K562 (cell line): ENCODE measurements at regions not wholly inside any gene's neighbourhood (a gene's known extent, or its start where the extent isn't known, plus 50 kb on each side); places are given as distances from the start of the nearest gene placed in this dataset.

Experiments used
- ATAC-seq: fragments of 200-7000 bp; cut with Tn5 transposase; 3 replicates; pipeline ENCODE4 v1.9.1; 2020; ENCODE audit warnings: moderate library complexity
- BruUV-seq: library from RNA; stranded (reverse); fragments of 400-500 nt; replicated peaks from 2 replicates; lab custom pipeline; 2021; lab: Mats Ljungman, UMichigan
- CTCF ChIA-PET: fragments of 300-600 bp; formaldehyde crosslinking; extraction: SDS; loops from one replicate; lab custom pipeline; 2021; ENCODE audit warnings: low intra/inter-chr PET ratio; lab: Yijun Ruan, JAX
- POLR2A ChIA-PET: fragments of 300-600, 350-650 bp; sonication (Branson Sonifier 250); formaldehyde crosslinking; extraction: SDS; loops from one replicate; lab custom pipeline; 2021; ENCODE audit warnings: antibody characterized with exemption, inconsistent platforms; lab: Yijun Ruan, JAX
- DNase-seq, 4 experiments: peaks; one replicate each; pipeline versions ENCODE4 v3.0.0 to v3.0.0-alpha.2; 2011 to 2018; ENCODE audit warnings: low spot score in 3 of 4, mixed read lengths in 3 of 4; ENCODE audit errors: extremely low read depth in 1 of 4
- FAIRE-seq: peaks from 2 replicates; lab custom pipeline; 2011; peaks lifted over from hg19 to GRCh38; lab: Jason Lieb, UNC
- H2AFZ ChIP-seq: 2 replicates; pipeline ENCODE4 v1.6.0; 2011; ENCODE audit warnings: low read depth, low read length, control low read depth, inconsistent platforms
- H3K27ac ChIP-seq: fragments of 200-600 bp; 3 replicates; pipeline ENCODE4 v1.8.0; 2011; ENCODE audit warnings: low read depth, mild to moderate bottlenecking, control low read depth, inconsistent platforms, low read length, moderate library complexity, mixed read lengths; ENCODE audit errors: extremely low read depth
- H3K27me3 ChIP-seq, 2 experiments: fragments of 300-600 bp in 1 of 2; 2 replicates in 1 of 2; 3 replicates in 1 of 2; pipeline versions ENCODE4 v1.6.0 to v1.8.0; 2011; ENCODE audit warnings: inconsistent platforms in 2 of 2, low read length in 2 of 2, mild to moderate bottlenecking in 1 of 2, mixed read lengths in 1 of 2, moderate library complexity in 1 of 2; ENCODE audit not compliant: control insufficient read depth in 2 of 2, insufficient read depth in 2 of 2
- H3K36me3 ChIP-seq: fragments of 300-600 bp; 3 replicates; pipeline ENCODE4 v1.8.0; 2011; ENCODE audit warnings: mild to moderate bottlenecking, low read length, inconsistent platforms; ENCODE audit not compliant: control insufficient read depth, insufficient read depth
- H3K4me1 ChIP-seq, 2 experiments: fragments of 200-600 bp in 1 of 2; replicated peaks in 1 of 2; 2 replicates in 1 of 2; 3 replicates in 1 of 2; pipeline versions ENCODE4 v1.5.1 to v1.8.0; 2011; ENCODE audit warnings: inconsistent platforms in 2 of 2, low read length in 2 of 2, mild to moderate bottlenecking in 1 of 2, mixed read lengths in 1 of 2, moderate library complexity in 1 of 2; ENCODE audit not compliant: control insufficient read depth in 2 of 2, insufficient read depth in 2 of 2
- H3K4me2 ChIP-seq: 2 replicates; pipeline ENCODE4 v1.6.1; 2011; ENCODE audit warnings: low read length, control low read depth, inconsistent platforms, mixed read lengths; ENCODE audit not compliant: insufficient read depth
- H3K4me3 ChIP-seq: fragments of 200-600 bp; sonication (generic), shearing (Covaris generic); 2 replicates; pipeline ENCODE4 v1.5.1; 2016; ENCODE audit warnings: control low read depth, inconsistent platforms
- H3K79me2 ChIP-seq: fragments of 200-600 bp; 3 replicates; pipeline ENCODE4 v1.8.0; 2011; ENCODE audit warnings: low read length, inconsistent platforms; ENCODE audit not compliant: control insufficient read depth, insufficient read depth
- H3K9ac ChIP-seq, 2 experiments: 2 replicates each; pipeline versions ENCODE4 v1.6.0 to v1.6.1; 2011; ENCODE audit warnings: low read depth in 2 of 2, low read length in 2 of 2, control low read depth in 1 of 2, inconsistent platforms in 1 of 2, mild to moderate bottlenecking in 1 of 2, mixed read lengths in 1 of 2; ENCODE audit not compliant: insufficient read depth in 1 of 2
- H3K9me1 ChIP-seq: one replicate; pipeline ENCODE4 v1.6.0; 2011; ENCODE audit warnings: inconsistent platforms, mild to moderate bottlenecking, low read length, moderate library complexity; ENCODE audit not compliant: control insufficient read depth, insufficient read depth
- H3K9me3 ChIP-seq: replicated peaks from 2 replicates; pipeline ENCODE4 v1.5.1; 2011; ENCODE audit warnings: low read depth, low read length, inconsistent platforms; ENCODE audit not compliant: control insufficient read depth, insufficient read depth
- H4K20me1 ChIP-seq: replicated peaks from 2 replicates; pipeline ENCODE4 v1.6.1; 2011; ENCODE audit warnings: low read length, inconsistent platforms, mixed read lengths; ENCODE audit not compliant: control insufficient read depth, insufficient read depth
- CGGBP1 ChIP-seq: fragments of 250-450 bp; sonication (Bioruptor Pico); IDR thresholded peaks from 2 replicates; pipeline ENCODE4 v1.9.0; 2021; ENCODE audit warnings: mild to moderate bottlenecking
- CHD1 ChIP-seq: fragments of 200-600 bp; sonication (generic); IDR thresholded peaks from one replicate; pipeline ENCODE4 v1.6.1; 2012; ENCODE audit warnings: mild to moderate bottlenecking, moderate library complexity, low read length, inconsistent platforms
- DDX20 ChIP-seq: fragments of 450-650 bp; IDR thresholded peaks from 2 replicates; pipeline ENCODE4 v1.6.1; 2016; ENCODE audit warnings: missing genetic modification characterization, low read depth, mild to moderate bottlenecking, missing compliant biosample characterization, moderate library complexity
- ETV5 ChIP-seq: sonication (generic); formaldehyde crosslinking; IDR thresholded peaks from 2 replicates; pipeline ENCODE4 v1.4.0; 2020; ENCODE audit warnings: low read depth, mild to moderate bottlenecking, missing genetic modification reagents
- FOXK2 ChIP-seq, 2 experiments: fragments of 450-650 bp; IDR thresholded peaks in 1 of 2; conservative IDR thresholded peaks in 1 of 2; 2 replicates each; pipeline ENCODE4 v1.6.1; 2016; ENCODE audit warnings: low read depth in 2 of 2, mild to moderate bottlenecking in 1 of 2
- GABPA ChIP-seq: fragments of 200-800 bp; sonication (Bioruptor generic); conservative IDR thresholded peaks from 2 replicates; pipeline ENCODE4 v1.6.1; 2016; ENCODE audit warnings: low read depth, missing genetic modification characterization, missing compliant biosample characterization
- GTF2E2 ChIP-seq: fragments of 200-800 bp; sonication (Bioruptor generic); IDR thresholded peaks from 2 replicates; pipeline ENCODE4 v1.6.1; 2016; ENCODE audit warnings: missing genetic modification characterization, missing compliant biosample characterization
- HCFC1 ChIP-seq: IDR thresholded peaks from 2 replicates; pipeline ENCODE4 v1.6.1; 2012; ENCODE audit warnings: low read depth, low read length, improper control_type of control experiment
- IFI16 ChIP-seq: fragments of 250-450 bp; sonication (Bioruptor Pico); IDR thresholded peaks from 2 replicates; pipeline ENCODE4 v2.1.2; 2022; ENCODE audit warnings: mild to moderate bottlenecking, inconsistent platforms
- KAT2B ChIP-seq: IDR thresholded peaks from one replicate; pipeline ENCODE4 v1.6.1; 2012; ENCODE audit warnings: low read depth, mild to moderate bottlenecking, control low read depth, inconsistent platforms, low read length, moderate library complexity
- LCOR ChIP-seq: sonication (generic); formaldehyde crosslinking; IDR thresholded peaks from 2 replicates; pipeline ENCODE4 v1.8.0; 2022; ENCODE audit warnings: mild to moderate bottlenecking, missing genetic modification reagents
- NR2C2 ChIP-seq, 2 experiments: fragments of 200-800 bp in 1 of 2; sonication (Bioruptor generic) in 1 of 2; sonication (generic) in 1 of 2; formaldehyde crosslinking in 1 of 2; IDR thresholded peaks; 2 replicates each; pipeline versions ENCODE4 v1.6.1 to v1.8.0; 2016 to 2022; ENCODE audit warnings: mild to moderate bottlenecking in 1 of 2, missing compliant biosample characterization in 1 of 2, missing genetic modification characterization in 1 of 2, missing genetic modification reagents in 1 of 2
- PHF20 ChIP-seq: fragments of 450-650 bp; IDR thresholded peaks from 2 replicates; pipeline ENCODE4 v1.6.1; 2018; ENCODE audit not compliant: partially characterized antibody
- RBBP5 ChIP-seq: fragments of 200-600 bp; sonication (generic); IDR thresholded peaks from 2 replicates; pipeline ENCODE4 v1.6.1; 2012; ENCODE audit warnings: borderline replicate concordance, mild to moderate bottlenecking, low read length, control low read depth, inconsistent platforms; ENCODE audit not compliant: insufficient read depth, poor library complexity, severe bottlenecking
- SFPQ ChIP-seq: fragments of 200-400 bp; formaldehyde crosslinking; IDR thresholded peaks from 2 replicates; pipeline ENCODE4 v1.6.1; 2017; ENCODE audit warnings: mild to moderate bottlenecking, low read depth, low read length, moderate library complexity
- SNRNP70 ChIP-seq: fragments of 200-400 bp; formaldehyde crosslinking; optimal IDR thresholded peaks from 2 replicates; pipeline ENCODE3; 2017; ENCODE audit warnings: low read depth, low read length
- USF1 ChIP-seq: sonication (generic); formaldehyde crosslinking; IDR thresholded peaks from 2 replicates; pipeline ENCODE4 v1.9.0; 2022; ENCODE audit warnings: mild to moderate bottlenecking, missing genetic modification reagents
- ZNF212 ChIP-seq: fragments of 450-650 bp; formaldehyde crosslinking; IDR thresholded peaks from 2 replicates; pipeline ENCODE4 v1.4.0; 2020; ENCODE audit warnings: mild to moderate bottlenecking
- ZNF436 ChIP-seq: fragments of 250-450, 450-650 bp; sonication (Bioruptor Pico); formaldehyde crosslinking; IDR thresholded peaks from 2 replicates; pipeline ENCODE4 v1.7.0; 2020; ENCODE audit warnings: mild to moderate bottlenecking
- in situ Hi-C: fragments of 300-500 bp; cut with MboI; formaldehyde crosslinking; loops from 4 replicates; pipeline ENCODE4 v1.15.0; 2018; ENCODE audit warnings: inconsistent platforms, mixed read lengths
- intact Hi-C: fragments of 100-400 bp; cut with micrococcal nuclease; formaldehyde crosslinking; loops from 2 replicates; pipeline ENCODE4 v1.14.2; 2022

GRCh38 chr6:122887941-122888340 lies 98.9 kb downstream of the SMPDL3A start:
- BruUV-seq, result no TSS peak
- intact Hi-C loops (no loop called here), in situ Hi-C loops (no loop called here)
- H3K9me1 ChIP-seq, result no peaks in the 10 kb centered on the region
- no peaks in the 10 kb centered on the region for H3K27me3 ChIP-seq
- no peaks in the 10 kb centered on the region for H4K20me1 ChIP-seq
- DNase-seq, result no peak
- FAIRE-seq, result no peak
- ChIA-PET POLR2A (no interaction called here), CTCF (no interaction called here)
- H2AFZ ChIP-seq, result no peak overlapping the region
- no peak overlapping the region for H3K4me2 ChIP-seq
- H3K27ac ChIP-seq, result no peak overlapping the region
- H3K36me3 ChIP-seq, result no peaks in the 10 kb centered on the region
- H3K9ac ChIP-seq, result no peak overlapping the region
- no peaks in the 10 kb centered on the region for H3K9me3 ChIP-seq
- H3K79me2 ChIP-seq, result no peaks in the 10 kb centered on the region
- no peak overlapping the region for H3K4me3 ChIP-seq
- no peaks in the 10 kb centered on the region for H3K4me1 ChIP-seq
- TF ChIP-seq LCOR (CRISPR knock-in tag) (no peak), GABPA (tag) (no peak), FOXK2 (conservative IDR thresholded peaks at IDR 0.05 in 1 of 2, IDR thresholded peaks at IDR 0.05 in 1 of 2; ENCODE audit: low read depth in 2 of 2) (no peak), ZNF212 (CRISPR knock-in tag) (no peak), SNRNP70 (no peak), CHD1 (no peak), ETV5 (CRISPR knock-in tag) (no peak), CGGBP1 (CRISPR knock-in tag) (no peak), IFI16 (CRISPR knock-in tag) (no peak), USF1 (no peak), RBBP5 (no peak), DDX20 (no peak), PHF20 (no peak), GTF2E2 (tag) (no peak), HCFC1 (no peak), NR2C2 (CRISPR knock-in tag; IDR thresholded peaks at IDR 0.05) (no peak), NR2C2 (tag; IDR thresholded peaks at IDR 0.05) (no peak), ZNF436 (CRISPR knock-in tag) (no peak), KAT2B (no peak), SFPQ (no peak)
- ATAC-seq, result no peak
